Uterus (tissue), 2 donors: ENCODE measurements at regions not wholly inside any gene's neighbourhood (a gene's known extent, or its start where the extent isn't known, plus 50 kb on each side); places are given as distances from the start of the nearest gene placed in this dataset.

Source experiments
- CTCF ChIP-seq, 4 experiments: fragments of 200-600 bp in 2 of 4; fragments of 450-650 bp in 2 of 4; sonication (generic) in 2 of 4; IDR thresholded peaks; one replicate each; pipeline ENCODE4 v1.5.1; 2016 to 2019; ENCODE audit warnings: antibody characterized with exemption in 4 of 4, mild to moderate bottlenecking in 2 of 4, moderate library complexity in 1 of 4
- POLR2A ChIP-seq, 2 donors: fragments of 450-650 bp; IDR thresholded peaks; one replicate each; pipeline ENCODE4 v1.6.1; 2016; ENCODE audit warnings: antibody characterized with exemption in 2 of 2, mild to moderate bottlenecking in 1 of 2, moderate library complexity in 1 of 2

GRCh38 chr11:11036185-11036847 is 178.5 kb upstream of the ZBED5 start:
- TF ChIP-seq CTCF (IDR thresholded peaks at IDR 0.05) (no peak), POLR2A (IDR thresholded peaks at IDR 0.05) (no peak)
